Effector CD4-positive, alpha-beta T cell (primary cell): ENCODE measurements at regions not wholly inside any gene's neighbourhood (a gene's known extent, or its start where the extent isn't known, plus 50 kb on each side); places are given as distances from the start of the nearest gene placed in this dataset.
"Not testable (repeated sequence)": the region's sequence is repeated elsewhere in the genome, so short reads cannot be mapped to it uniquely, and the experiment has no call there.

Experiments
- DNase-seq: peaks from one replicate; pipeline ENCODE4 v3.0.0-alpha.2; 2020

DNA sequence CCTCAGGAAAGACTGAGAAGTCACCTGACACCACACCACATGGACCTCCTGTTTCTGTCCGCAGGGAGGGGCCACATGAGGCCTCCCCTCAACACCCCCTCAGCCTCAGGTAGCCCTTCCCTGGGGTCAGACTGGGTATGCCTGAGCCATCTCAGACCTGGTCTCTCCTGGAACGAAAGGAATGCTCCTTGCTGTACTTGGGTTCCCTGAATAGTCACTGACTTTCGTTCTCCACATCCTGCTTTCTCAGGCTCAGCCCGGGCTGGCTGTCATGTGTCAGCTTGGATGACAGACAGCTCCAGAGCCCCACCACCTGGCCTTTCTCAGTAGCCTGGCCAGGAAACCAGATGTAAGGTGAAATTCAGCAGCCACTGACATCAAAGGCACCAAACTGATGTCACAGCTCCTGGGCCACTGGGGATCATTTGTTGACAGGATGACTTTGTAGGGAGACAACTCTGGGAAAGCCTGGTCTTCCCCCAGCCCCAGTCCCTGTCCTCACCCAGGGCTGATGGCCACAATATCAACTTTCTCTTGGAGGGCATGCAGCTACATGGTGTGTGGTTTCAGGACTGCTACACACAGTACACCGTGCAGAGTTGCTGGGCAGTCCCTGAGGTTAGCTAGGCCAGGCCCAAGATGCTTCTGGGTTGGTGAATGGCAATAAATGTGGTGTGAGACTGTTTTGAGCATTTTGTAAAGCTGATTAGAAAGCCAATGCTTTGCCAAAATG lies 141.4 kb upstream of the MRPS22 start:
- DNase-seq: no peak

DNA sequence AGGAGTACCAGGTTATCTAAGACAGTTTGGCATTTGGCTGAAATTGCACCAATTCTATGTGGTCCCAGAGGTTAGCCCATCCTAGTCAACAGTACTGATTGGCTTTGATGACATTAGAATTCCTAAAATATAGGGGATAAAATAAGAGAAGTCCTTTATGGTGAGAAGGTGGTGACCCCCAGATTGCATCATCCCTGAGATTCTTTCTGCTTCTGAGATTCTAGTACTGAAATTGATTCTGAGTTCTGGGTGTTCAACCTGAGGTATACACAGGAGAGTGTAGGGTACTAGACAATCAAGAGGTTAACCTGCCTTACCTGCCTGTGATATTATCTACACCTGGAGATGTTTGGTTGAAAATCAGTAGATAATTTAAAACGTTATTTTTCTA lies 140.9 kb upstream of the MRPS22 start:
- DNase-seq: no peak

DNA sequence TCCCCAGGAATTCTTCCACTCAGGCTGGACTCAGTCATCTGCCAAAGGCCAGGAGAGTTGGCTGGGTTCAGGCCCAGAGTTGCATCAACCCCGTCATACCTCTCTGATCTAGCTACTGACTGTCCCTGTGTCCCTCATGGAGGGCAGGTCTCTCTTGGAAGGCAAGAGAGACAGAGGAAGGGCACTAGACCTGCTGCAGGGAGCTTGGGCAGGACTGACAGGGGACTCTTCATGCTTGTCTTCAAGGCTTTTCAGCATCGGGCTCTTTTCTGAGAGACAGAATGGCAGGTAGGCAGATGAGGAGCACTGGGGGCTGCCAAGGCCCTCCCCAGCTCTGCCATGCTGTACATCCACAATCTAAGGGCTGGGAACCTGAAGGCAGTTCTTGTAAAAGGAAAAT lies 140.1 kb upstream of the MRPS22 start:
- DNase-seq: no peak

DNA sequence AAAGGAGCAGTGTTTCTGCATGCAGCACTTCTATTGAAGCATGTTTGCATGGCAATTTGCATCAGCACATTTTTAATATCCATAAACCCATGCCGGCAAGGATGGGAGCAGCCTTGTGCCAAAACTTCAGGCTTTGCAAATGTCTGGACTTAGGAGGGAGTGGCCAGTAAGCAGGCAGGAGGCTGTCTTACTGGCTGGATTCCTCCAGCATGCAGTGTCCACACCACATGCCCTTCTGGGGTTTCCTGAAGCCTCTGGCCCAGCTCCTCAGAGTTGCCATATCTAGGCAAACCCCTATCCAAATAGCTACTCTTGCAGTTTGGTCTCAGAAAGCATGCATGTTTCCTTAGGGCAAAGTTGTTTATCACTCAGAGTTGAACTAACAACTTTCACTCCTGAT lies 139.1 kb upstream of the MRPS22 start:
- DNase-seq: no peak

DNA sequence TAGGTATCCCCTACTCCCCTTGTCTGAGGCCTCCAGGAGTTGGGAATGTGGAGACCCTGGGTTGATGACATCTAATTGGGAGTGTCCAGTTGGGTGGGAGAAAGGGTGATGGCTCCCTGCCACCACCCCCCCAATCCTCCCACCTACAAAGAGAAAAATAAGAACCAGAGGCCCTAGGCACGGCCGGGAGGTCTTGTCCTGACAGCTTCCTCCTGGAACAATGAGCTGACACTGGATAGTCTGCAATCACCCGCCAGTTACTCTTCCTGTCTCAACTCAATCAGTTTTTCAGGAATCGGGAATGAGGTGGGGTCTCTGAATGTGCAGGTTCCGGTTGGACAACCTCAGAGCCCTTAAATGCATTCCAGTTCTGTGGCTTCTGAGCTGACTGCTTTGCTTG lies 129.9 kb upstream of the MRPS22 start:
- DNase-seq: no peak

DNA sequence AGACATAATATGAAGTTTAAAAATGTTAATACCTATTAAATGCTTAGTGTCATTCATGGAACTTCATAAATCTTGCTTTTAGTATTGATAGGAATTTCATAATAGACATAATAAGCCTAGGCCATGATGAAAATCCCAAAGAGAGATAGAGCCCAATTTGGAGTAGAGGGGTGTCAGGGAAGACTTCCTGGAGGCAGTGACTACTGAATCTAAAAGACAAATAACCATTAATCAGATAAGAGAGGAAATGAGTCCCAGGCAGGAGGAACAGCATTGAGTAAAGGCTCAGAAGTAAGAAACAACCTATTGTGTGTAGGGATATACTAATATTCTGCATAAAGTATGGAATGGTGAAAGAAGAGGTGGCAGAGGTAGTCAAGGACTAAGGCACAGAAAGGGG lies 126.9 kb upstream of the MRPS22 start:
- DNase-seq: no peak

DNA sequence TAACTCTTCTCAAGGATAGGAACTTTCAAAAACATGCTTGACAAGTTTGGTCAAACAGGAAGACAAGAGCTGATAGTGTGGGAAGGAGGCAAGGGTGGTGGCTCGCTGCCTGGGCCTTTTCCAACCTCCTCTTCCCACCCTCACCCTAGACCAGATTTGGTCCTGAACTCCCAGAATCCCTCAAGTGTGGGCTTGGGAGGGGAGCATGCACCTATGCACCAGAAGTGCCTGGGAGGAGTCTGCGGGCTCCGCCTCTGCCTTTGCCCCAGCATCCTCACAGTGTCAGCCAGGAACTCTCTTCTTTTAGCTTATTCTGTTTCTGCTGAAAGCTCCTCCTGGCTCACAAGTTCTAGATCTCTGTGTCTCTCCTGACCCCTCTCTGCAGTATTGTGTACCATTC lies 126.2 kb upstream of the MRPS22 start:
- DNase-seq: no peak

DNA sequence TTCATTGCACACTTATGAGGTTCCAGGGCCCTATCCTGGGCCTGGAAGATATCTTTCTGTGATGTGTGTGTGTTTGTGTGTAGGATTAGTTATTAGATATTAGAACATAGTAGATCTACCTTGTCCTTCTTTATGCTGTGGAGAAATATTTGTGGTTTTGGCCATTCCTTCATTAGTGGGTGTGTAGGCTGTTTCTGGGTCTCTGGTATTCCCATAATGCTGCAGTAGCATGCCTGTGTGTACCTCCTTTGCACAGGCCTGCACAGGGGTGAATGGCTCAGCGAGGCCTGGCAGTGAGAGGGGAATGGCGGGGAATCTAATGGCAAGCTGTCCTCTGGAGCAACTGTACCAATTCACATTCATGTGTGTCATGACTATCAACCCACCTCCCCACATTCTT lies 125.8 kb upstream of the MRPS22 start:
- DNase-seq: no peak

DNA sequence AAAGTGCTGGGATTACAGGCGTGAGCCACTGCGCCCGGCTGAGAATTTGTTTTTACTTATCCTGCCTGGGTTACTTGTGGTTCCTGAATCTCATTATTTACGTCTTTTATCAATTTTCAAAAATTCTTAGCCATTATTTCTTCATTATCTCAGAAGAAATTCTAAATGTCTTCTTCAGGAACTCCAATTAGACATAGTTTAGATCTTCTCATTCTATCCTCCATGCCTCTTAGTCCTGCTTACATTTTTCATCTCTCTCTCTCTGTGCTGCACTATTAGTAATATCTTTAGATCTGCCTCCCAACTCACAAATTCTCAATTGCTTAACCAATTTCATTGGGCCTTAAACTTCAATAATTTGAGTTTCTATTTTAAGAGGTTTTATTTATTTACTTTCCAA lies 124.4 kb upstream of the MRPS22 start:
- DNase-seq: no peak

DNA sequence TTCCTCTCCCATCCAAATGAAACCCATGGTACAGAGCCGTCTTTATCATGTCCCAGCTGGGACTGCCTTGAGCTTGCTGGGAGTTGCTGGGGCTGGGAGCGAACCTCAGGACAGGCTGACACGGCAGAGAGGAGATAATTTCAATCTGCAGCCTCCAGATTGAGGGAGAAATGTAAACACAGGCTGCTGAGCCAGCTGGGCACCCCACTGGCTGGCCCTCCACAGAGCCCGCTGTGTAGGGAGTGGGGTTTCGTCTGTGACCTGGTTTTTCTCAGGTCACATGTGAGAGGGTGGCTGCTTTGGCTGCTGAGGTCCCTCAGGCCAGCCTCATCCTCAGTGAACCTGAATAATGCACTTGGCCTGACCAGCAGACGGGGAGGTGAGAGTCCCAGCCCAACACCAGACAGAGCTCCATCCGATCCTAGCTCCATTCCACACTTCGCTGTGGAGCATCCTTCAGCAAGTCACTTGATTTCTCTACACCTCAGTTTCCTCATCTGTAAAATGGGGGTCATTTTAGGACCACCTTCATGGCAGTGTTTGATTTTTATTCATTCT lies 121.6 kb upstream of the MRPS22 start:
- no peak for DNase-seq

DNA sequence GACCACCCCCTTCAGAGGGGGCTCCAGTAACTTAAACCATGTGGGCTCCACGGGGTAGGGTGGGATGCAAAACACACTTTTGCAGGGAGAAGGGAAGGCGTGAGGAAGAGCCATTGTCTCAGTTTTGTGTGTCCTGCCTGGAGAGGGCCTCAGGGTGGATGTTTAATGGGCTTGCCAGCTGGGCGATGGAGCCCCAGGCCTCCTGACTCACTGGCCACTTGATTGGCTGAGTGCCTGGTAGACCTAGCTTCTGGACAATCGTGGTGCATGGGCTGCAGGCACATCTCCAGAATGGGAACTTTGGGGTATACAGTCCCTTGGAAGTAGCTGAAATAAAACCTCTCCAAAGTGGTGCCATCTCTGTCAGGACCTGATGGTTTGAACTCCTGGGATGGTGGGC lies 118.3 kb upstream of the MRPS22 start:
- DNase-seq: no peak

DNA sequence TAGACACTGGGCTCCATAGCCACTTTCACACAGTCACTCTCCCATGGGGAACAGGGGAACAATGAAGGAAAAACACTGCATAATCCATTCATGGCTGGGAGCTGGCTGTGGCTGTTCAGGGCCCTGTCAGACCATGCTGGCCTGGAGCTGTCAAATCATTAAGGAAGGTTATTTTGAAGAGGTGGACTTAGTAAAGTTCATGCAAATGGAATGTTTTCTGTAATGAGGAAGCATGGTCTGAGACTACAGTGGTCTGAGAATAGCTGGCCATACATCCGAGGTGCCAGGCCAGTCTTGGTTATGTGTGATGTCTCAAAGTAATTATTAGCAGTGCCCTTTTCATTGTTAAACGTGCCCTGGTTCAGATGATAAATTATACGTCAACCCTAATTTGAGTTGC lies 117.1 kb upstream of the MRPS22 start:
- DNase-seq: no peak

DNA sequence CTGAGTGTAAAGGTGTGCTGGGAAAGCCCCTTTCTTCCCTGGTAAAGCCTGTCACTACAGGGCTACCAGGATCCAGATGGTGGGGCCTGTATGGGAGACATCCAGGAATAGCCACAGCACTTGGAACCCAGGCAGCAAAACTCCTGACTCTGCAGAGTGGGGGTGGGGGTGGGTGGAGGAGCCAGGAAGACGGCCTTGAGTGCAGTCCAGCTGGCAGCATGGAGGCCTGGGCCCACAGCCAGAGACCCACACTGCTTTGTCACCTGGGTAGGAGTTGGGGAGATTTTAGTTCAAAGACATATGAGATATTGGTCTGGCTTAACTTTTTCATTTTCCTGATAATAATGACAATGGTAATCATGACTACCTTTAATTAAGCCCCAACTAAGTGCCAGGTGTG lies 116.7 kb upstream of the MRPS22 start:
- DNase-seq: no peak

DNA sequence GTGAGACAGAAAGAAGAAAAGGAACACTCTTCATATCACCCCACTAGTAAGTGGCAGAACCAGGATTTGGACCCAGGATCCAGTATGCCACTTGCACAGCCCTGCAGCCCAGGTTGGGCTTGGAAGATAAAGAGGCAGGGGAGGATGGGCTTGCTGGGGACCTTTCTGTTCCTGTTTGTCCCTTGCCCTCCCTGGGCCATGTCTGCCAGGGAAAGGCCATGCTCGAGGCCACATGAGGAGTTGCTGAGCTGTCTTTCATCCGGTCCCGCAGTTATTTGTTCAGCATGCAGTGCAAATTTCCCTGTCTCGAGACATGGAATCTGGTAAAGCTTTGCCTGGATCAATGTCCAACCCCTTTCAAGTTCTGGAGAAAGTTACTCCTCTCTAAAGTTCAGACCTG lies 116.0 kb upstream of the MRPS22 start:
- no peak for DNase-seq

DNA sequence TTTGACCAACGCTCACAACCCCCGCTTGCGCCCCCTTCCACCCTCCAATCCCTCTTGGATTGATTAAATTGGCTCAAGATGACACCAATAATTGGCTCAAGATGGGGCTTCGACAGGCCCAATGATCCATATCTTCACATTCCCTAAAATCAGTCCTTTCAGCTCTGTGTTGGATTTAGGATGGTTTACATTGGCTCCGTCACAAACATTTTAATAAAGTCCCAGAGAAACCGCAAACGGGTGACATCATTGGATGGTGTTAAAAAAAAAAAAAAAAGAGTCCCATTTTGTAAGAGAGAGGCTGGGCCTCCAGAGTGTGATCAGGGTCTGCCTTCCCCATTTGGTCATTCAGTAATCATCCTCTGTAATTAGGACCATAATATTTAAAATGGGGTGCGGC lies 113.4 kb upstream of the MRPS22 start:
- DNase-seq: no peak

DNA sequence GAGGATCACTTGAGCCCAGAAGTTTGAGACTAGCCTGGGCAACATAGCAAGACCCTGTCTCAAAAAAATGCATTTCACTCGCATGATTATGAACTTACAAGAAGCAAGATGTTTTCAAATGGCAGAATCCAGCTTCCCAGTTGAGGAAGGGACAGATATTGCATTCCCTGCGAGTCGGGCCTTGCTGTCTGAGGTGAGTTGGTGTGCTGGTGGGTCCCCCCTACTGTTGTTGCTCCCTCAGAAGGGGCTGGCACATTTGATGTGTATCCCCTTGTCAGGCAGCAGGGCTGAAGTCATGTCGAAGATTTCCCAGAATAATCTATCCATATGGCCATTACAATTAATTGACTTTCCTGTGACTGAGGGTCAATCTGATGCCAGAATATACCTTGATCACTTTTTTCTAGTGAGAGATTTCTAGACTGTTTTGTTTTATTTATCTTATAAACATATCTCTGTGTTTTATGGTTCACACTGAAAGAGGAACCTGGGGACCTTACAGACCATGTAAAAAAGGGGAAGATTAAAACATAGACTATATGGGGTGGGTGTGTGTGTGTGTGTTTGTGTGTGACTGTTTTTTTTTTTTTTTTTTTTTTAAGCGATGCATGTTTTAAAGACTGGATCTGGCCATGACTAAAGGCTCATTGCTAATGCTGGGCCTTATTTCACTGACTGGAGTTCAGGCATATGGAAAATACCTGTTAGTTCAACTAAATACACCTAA lies 112.1 kb upstream of the MRPS22 start:
- DNase-seq: no peak

DNA sequence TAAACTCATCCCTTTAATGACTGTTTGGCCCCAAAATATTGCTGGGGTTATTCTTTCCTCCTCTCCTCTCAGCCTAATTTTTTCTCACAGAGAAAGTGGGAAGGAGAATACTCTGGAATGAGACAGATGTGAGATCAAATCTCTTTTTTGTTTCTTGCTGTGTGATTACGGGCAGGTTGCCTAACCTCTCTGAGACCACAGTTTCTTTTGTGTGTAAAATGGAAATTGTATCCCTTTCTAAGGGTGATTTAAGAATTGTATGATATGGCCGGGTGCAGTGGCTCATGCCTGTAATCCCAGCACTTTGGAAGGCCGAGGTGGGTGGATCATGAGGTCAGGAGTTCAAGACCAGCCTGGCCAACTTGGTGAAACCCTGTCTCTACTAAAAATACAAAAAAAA lies 111.5 kb upstream of the MRPS22 start:
- DNase-seq: not testable (repeated sequence)

DNA sequence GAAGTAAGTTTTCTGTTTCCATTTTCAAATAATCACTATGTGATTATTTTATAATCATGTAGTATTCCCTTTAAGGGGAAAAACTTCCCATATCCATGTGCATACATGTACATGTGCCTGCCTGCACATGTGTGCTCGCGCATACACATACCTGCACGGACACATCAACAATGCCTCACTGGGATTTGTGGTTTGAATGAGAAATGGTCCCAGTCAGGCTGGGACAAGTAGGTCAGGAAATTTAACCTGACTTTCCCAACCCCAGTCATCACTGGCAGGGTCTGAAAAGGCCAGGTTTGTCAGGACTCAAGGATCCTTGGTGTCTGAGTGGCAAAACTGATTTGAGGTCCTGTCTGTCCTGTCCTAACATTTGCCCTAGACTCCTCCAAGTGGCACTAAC lies 109.3 kb upstream of the MRPS22 start:
- DNase-seq: no peak

DNA sequence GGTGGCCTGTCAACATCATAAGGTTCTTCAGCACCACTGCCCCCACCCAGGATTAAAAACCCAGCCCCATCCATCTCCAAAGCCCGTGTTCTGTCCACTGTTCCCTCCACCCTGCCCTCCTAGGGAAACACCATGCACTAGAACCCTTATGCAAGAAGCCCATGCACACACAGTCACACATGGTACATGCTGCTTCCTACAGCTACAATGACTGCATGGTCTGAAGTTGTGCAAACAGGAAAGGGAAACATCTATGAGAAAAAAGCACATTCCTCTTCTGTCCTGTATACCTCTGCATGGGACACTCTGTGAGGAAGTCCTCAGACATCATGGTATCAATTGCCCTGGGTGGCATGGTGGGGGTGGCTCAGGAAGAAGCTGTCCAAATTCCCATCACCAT lies 108.6 kb upstream of the MRPS22 start:
- DNase-seq: no peak

DNA sequence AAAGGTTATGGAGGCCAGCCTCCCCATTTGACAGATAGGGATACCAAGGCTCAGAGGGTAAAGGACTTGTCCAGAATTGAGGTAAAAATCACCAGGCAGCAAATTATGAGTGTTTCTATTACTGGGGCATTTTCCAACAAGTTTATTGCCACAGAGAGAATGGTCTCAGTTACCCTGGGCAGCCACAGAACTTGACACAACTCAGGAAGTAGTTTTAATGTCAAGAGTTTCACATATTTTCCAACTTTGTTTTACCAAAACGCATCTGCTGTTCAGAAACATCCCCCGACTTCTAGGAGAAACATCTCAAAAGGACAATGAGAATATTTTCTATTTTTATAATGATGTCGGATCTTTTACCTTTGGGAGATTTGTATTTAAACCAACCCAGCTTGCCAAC lies 107.5 kb upstream of the MRPS22 start:
- no peak for DNase-seq

DNA sequence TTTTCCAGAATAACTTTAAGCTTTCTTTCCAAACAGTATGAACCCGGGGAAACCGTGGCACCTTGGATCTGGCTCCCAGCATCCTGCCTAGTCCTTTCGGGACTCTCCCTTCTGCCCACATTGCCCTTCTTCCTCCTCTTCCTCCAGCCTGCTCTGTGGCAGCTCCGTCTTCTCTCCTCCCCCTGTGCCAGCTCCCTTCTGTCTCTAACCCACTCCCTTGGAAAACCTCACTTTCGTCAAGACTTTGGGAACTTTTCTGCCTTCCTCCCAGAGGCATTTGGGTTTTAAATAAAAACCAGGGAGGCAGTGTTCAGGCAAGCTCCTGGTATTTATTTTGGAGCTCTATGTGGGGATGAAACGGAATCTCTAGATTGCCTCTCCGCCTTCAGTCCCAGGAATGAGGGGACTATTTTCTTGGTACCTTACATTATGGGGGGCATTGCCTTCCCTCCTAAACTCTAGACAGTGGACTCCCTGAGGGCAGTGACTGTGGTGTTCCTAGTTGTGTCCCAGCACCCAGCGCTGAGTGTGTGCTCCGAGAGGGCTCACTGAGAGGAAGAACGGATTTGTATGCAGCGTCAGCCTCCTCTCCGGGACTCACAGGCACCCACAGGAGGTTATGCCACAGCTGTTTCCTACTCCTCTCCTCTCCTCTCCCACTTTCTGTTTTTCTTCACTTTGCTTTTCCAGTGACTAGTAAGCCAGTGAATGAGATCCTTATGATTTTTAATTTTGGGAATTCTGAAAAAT lies 105.4 kb upstream of the MRPS22 start:
- no peak for DNase-seq

DNA sequence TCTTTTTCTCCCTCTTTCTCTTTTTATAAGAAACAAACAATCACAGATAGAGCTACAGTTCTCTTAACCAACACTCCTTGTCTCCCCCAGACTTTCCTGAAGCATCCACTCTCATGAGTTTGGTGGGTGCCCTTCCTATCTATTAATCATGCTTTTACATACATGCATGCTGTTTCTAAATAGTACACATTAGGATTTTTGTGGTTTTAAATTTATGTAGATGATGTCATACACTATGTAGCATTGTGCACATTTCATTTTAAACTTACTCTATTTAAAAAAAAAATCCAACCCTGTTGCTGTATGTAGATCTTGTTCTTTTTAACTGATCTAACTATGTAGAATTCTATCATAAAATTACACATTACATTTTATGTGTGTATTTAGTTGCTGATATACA lies 104.3 kb upstream of the MRPS22 start:
- no peak for DNase-seq

DNA sequence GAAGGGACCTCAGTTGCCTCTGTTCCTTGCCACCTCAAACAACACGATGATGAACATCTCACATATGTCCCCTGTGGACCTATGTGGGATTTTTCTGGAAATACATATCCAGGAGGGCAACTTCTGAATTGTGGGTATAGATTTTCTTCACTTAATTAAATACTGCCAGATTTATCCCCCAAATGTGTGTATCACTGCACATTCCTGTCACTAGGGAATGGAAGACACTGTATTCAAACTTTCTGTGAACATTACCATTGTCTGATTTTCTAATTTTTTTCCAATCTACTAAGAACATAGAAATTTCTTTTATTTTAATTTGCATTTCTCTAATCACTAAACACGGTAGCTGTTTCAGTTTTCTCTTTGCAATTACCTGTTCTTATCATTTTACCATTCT lies 102.0 kb upstream of the MRPS22 start:
- no peak for DNase-seq

DNA sequence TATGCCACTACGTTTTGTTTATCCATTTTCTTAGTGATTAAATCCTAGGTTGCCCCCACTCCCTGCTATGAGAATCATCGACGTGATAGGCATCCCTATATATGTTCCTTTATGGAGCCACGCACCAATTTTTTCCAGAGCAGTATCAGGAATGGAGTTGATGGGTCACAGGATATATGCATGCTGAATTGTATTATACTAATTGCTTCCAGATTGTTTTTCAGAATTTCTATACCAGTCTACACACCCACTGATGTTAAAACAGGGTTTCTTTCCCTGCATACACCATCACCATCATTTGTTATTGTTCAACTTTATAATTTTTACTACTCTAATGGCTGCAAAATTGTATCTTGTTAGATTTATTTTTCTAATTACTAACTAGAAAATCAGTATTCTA lies 100.1 kb upstream of the MRPS22 start:
- no peak for DNase-seq
